DMS153 treated with DMSO at 0.1 percent for 48 hours (cell line): ENCODE measurements at regions not wholly inside any gene's neighbourhood (a gene's known extent, or its start where the extent isn't known, plus 50 kb on each side); places are given as distances from the start of the nearest gene placed in this dataset.
"Not testable (repeated sequence)": the region's sequence is repeated elsewhere in the genome, so short reads cannot be mapped to it uniquely, and the experiment has no call there.

Source experiments
- DNase-seq: peaks from one replicate; lab custom pipeline; 2025; ENCODE audit not compliant: unreplicated experiment; lab: John Stamatoyannopoulos, UW

- no peak for DNase-seq
Measured at GRCh38 chr12:45490232-45490881, 239.1 kb upstream of the ARID2 start.

GRCh38 chr12:45494279-45494678 lies 235.2 kb upstream of the ARID2 start:
- DNase-seq, result no peak

GRCh38 chr12:45498645-45499044 lies 230.9 kb upstream of the ARID2 start:
- DNase-seq, result no peak

- DNase-seq, result no peak
Measured at GRCh38 chr12:45502481-45503128, 226.9 kb upstream of the ARID2 start.

- no peak for DNase-seq
Measured at GRCh38 chr12:45503899-45504298, 225.6 kb upstream of the ARID2 start.

GRCh38 chr12:45504316-45505010 lies 225.0 kb upstream of the ARID2 start:
- no peak for DNase-seq

GRCh38 chr12:45509187-45509586 lies 220.3 kb upstream of the ARID2 start:
- DNase-seq, result no peak

GRCh38 chr12:45509621-45510020 lies 219.9 kb upstream of the ARID2 start:
- no peak for DNase-seq

- no peak for DNase-seq
Measured at GRCh38 chr12:45517381-45517780, 212.1 kb upstream of the ARID2 start.

- DNase-seq, result no peak
Measured at GRCh38 chr12:45518291-45519235, 210.9 kb upstream of the ARID2 start.

GRCh38 chr12:45522227-45522626 lies 207.3 kb upstream of the ARID2 start:
- DNase-seq, result no peak

- not testable (repeated sequence) for DNase-seq
Measured at GRCh38 chr12:45526823-45527222, 202.7 kb upstream of the ARID2 start.

- no peak for DNase-seq
Measured at GRCh38 chr12:45532113-45532512, 197.4 kb upstream of the ARID2 start.

GRCh38 chr12:45535610-45536180 lies 193.8 kb upstream of the ARID2 start:
- DNase-seq, result no peak

- DNase-seq, result no peak
Measured at GRCh38 chr12:45536284-45536683, 193.2 kb upstream of the ARID2 start.

GRCh38 chr12:45540661-45541341 lies 188.7 kb upstream of the ARID2 start:
- no peak for DNase-seq

- peak; percentile 81 for DNase-seq
Measured at GRCh38 chr12:45543887-45544286, 185.6 kb upstream of the ARID2 start.

- no peak for DNase-seq
Measured at GRCh38 chr12:45546545-45546944, 183.0 kb upstream of the ARID2 start.

GRCh38 chr12:45547132-45547531 lies 182.4 kb upstream of the ARID2 start:
- DNase-seq, result no peak

GRCh38 chr12:45547822-45548221 lies 181.7 kb upstream of the ARID2 start:
- no peak for DNase-seq
